22Rv1 (cell line): ENCODE measurements at regions not wholly inside any gene's neighbourhood (a gene's known extent, or its start where the extent isn't known, plus 50 kb on each side); places are given as distances from the start of the nearest gene placed in this dataset.

Experiments used
- CTCF ChIP-seq: fragments of 450-650 bp; IDR thresholded peaks from 2 replicates; pipeline ENCODE4 v1.5.1; 2017; ENCODE audit warnings: mild to moderate bottlenecking
- ZFX ChIP-seq: fragments of 450-650 bp; IDR thresholded peaks from 2 replicates; pipeline ENCODE4 v1.6.1; 2017; ENCODE audit warnings: antibody characterized with exemption, borderline replicate concordance

- TF ChIP-seq CTCF (no peak), ZFX (no peak)
Observed at GRCh38 chr1:222093518-222093917, 351.6 kb upstream of the DUSP10 start.
